Esophagus muscularis mucosa (tissue), 4 donors: ENCODE measurements at regions not wholly inside any gene's neighbourhood (a gene's known extent, or its start where the extent isn't known, plus 50 kb on each side); places are given as distances from the start of the nearest gene placed in this dataset.
"Not testable (repeated sequence)": the region's sequence is repeated elsewhere in the genome, so short reads cannot be mapped to it uniquely, and the experiment has no call there.

ENCODE experiments used
- DNase-seq: peaks from one replicate; pipeline ENCODE4 v3.0.0-alpha.2; 2017; ENCODE audit errors: extremely low spot score
- H3K27ac ChIP-seq, 4 donors: fragments of 200-600 bp; sonication (generic); replicated peaks in 1 of 4; 1 replicate in 3 of 4; 2 replicates in 1 of 4; pipeline ENCODE4 v1.5.1; 2016 to 2019; ENCODE audit warnings: mild to moderate bottlenecking in 1 of 4
- H3K27me3 ChIP-seq, 4 donors: fragments of 200-600 bp; sonication (generic); one replicate each; pipeline versions ENCODE4 v1.5.1 to v1.6.0; 2016 to 2019
- H3K36me3 ChIP-seq, 4 donors: fragments of 200-600 bp; sonication (generic); one replicate each; pipeline ENCODE4 v1.5.1; 2016 to 2019
- H3K4me1 ChIP-seq, 4 donors: fragments of 200-600 bp; sonication (generic); one replicate each; pipeline ENCODE4 v1.5.1; 2016 to 2019
- H3K4me3 ChIP-seq, 4 donors: fragments of 200-600 bp; sonication (generic); 1 replicate in 2 of 4; 2 replicates in 2 of 4; pipeline ENCODE4 v1.5.1; 2016 to 2019; ENCODE audit warnings: mild to moderate bottlenecking in 4 of 4, moderate library complexity in 1 of 4
- H3K9me3 ChIP-seq, 4 donors: fragments of 200-600 bp; sonication (generic); 1 replicate in 3 of 4; 2 replicates in 1 of 4; pipeline ENCODE4 v1.5.1; 2016 to 2019
- EP300 ChIP-seq: sonication (generic); formaldehyde crosslinking; IDR thresholded peaks from one replicate; pipeline ENCODE4 v1.6.1; 2017; ENCODE audit warnings: antibody characterized with exemption
- POLR2A ChIP-seq: fragments of 450-650 bp; IDR thresholded peaks from one replicate; pipeline ENCODE4 v1.6.1; 2017; ENCODE audit warnings: antibody characterized with exemption, moderate library complexity, mild to moderate bottlenecking, low read depth
- POLR2AphosphoS5 ChIP-seq, 2 donors: sonication (generic); formaldehyde crosslinking; IDR thresholded peaks; one replicate each; pipeline ENCODE4 v1.6.1; 2017; ENCODE audit warnings: antibody characterized with exemption in 2 of 2
- WGBS: methylation state at CpG from one replicate; pipeline ENCODE4 v1.1.5; 2018; 5-methylcytosine and 5-hydroxymethylcytosine counted together
- intact Hi-C: fragments of 100-400 bp; cut with DNase I; formaldehyde crosslinking; loops from one replicate; pipeline ENCODE4 v1.15.1; 2023
- TF ChIP-seq, protein P1 (sequence below), 3 experiments: fragments of 200-600 bp in 2 of 3; fragments of 450-650 bp in 1 of 3; sonication (generic) in 2 of 3; IDR thresholded peaks; one replicate each; pipeline ENCODE4 v1.5.1; 2017 to 2019; ENCODE audit warnings: antibody characterized with exemption in 3 of 3, mild to moderate bottlenecking in 2 of 3, moderate library complexity in 1 of 3

DNA sequence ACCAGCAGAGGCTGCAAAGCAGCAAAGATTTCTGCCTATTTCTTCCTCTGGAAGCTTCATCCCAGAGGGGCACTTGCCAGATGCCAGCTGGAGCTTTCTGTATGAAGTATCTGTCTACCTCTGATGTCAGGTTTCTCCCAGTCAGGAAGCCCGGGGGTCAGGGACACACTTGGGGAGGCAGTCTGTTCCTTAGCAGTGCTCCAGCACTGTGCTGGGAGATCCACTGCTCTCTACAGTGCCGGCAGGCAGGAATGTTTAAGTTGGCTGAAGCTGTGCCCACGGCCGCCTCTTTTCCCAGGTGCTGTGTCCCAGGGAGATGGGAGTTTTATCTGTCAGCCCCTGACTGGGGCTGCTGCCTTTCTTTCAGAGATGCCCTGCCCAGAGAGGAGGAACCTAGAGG is 631.1 kb upstream of the HTR1E start:
- no peak for TF ChIP-seq POLR2AphosphoS5 (IDR thresholded peaks at IDR 0.05)
- TF ChIP-seq EP300: no peak
- TF ChIP-seq, protein P1, sequence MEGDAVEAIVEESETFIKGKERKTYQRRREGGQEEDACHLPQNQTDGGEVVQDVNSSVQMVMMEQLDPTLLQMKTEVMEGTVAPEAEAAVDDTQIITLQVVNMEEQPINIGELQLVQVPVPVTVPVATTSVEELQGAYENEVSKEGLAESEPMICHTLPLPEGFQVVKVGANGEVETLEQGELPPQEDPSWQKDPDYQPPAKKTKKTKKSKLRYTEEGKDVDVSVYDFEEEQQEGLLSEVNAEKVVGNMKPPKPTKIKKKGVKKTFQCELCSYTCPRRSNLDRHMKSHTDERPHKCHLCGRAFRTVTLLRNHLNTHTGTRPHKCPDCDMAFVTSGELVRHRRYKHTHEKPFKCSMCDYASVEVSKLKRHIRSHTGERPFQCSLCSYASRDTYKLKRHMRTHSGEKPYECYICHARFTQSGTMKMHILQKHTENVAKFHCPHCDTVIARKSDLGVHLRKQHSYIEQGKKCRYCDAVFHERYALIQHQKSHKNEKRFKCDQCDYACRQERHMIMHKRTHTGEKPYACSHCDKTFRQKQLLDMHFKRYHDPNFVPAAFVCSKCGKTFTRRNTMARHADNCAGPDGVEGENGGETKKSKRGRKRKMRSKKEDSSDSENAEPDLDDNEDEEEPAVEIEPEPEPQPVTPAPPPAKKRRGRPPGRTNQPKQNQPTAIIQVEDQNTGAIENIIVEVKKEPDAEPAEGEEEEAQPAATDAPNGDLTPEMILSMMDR (IDR thresholded peaks at IDR 0.05): no peak
- no peak for TF ChIP-seq POLR2A
- H3K4me3 ChIP-seq: no peak overlapping the region
- H3K9me3 ChIP-seq: no peaks in the 10 kb centered on the region
- no peak overlapping the region for H3K27ac ChIP-seq
- intact Hi-C loops: no loop called here
- H3K4me1 ChIP-seq: no peaks in the 10 kb centered on the region
- no peak for DNase-seq
- WGBS: 81% methylated on average over 3 of the region's 4 CpGs
- no peaks in the 10 kb centered on the region for H3K36me3 ChIP-seq
- no peaks in the 10 kb centered on the region for H3K27me3 ChIP-seq

DNA sequence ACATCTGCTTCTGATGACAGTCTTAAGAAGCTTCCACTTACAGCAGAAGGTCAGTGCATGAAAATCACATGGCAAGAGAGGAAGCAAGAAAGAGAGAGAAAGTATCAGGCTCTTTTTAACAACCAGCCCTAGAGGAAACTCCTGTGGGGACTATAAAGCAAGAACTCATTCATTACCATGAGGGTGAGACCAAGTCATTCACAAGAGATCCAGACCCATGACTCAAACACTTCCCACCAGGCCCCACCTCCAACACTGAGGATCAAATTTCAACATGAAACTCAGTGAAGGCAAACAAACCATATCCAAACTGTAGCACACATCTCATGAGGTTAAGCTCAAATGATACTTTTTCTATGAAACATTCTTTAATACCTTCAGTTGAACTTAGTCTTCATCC is 643.2 kb upstream of the SYNCRIP start:
- TF ChIP-seq POLR2AphosphoS5 (IDR thresholded peaks at IDR 0.05) (no peak), POLR2A (no peak), EP300 (no peak)
- TF ChIP-seq, protein P1 (IDR thresholded peaks at IDR 0.05): no peak
- no peak overlapping the region for H3K4me3 ChIP-seq
- no peaks in the 10 kb centered on the region for H3K4me1 ChIP-seq
- intact Hi-C loops: no loop called here
- peaks cover 0 to 12% (median 0%) of the 10 kb centered on the region in 4 donors for H3K9me3 ChIP-seq
- no peaks in the 10 kb centered on the region for H3K36me3 ChIP-seq
- no peak overlapping the region for H3K27ac ChIP-seq
- no peaks in the 10 kb centered on the region for H3K27me3 ChIP-seq
- no peak for DNase-seq

DNA sequence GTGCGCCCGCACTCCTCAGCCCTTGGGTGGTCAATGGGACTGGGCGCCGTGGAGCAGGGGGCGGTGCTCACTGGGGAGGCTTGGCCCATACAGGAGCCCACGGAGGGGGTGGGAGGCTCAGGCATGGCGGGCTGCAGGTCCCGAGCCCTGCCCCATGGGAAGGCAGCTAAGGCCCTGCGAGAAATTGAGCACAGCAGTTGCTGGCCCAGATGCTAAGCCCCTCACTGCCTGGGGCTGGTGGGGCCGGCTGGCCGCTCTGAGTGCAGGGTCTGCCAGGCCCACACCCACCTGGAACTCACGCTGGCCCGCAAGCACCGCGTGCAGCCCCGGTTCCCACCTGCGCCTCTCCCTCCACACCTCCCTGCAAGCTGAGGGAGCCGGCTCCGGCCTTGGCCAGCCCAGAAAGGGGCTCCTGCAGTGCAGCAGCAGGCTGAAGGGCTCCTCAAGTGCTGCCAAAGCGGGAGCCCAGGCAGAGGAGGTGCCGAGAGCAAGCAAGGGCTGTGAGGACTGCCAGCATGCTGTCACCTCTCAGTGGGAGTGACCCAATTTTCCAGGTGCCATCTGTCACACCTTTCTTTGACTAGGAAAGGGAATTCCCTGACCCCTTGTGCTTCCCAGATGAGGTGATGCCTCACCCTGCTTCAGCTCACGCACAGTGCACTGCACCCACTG is 642.3 kb upstream of the SYNCRIP start:
- H3K4me3 ChIP-seq, H3K27me3 ChIP-seq, H3K27ac ChIP-seq, DNase-seq, H3K36me3 ChIP-seq, H3K4me1 ChIP-seq, intact Hi-C loops: not testable (repeated sequence)
- peaks cover 0 to 12% (median 0%) of the 10 kb centered on the region in 4 donors for H3K9me3 ChIP-seq
- 100% methylated on average over 2 of the region's 22 CpGs for WGBS

DNA sequence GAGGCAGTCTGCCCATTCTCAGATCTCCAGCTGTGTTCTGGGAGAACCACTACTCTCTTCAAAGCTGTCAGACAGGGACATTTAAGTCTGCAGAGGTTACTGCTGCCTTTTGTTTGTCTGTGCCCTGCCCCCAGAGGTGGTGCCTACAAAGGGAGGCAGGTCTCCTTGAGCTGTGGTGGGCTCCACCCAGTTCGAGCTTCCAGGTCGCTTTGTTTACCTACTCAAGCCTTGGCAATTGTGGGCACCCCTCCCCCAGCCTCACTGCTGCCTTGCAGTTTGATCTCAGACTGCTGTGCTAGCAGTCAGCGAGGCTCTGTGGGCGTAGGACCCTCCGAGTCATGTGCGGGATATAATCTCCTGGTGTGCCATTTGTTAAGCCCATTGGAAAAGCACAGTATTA is 640.9 kb upstream of the SYNCRIP start:
- H3K4me1 ChIP-seq, H3K27me3 ChIP-seq, H3K4me3 ChIP-seq, intact Hi-C loops, H3K36me3 ChIP-seq, DNase-seq, H3K27ac ChIP-seq: not testable (repeated sequence)
- WGBS: 89% methylated on average over 3 of the region's 6 CpGs
- H3K9me3 ChIP-seq: peaks cover 0 to 12% (median 0%) of the 10 kb centered on the region in 4 donors

DNA sequence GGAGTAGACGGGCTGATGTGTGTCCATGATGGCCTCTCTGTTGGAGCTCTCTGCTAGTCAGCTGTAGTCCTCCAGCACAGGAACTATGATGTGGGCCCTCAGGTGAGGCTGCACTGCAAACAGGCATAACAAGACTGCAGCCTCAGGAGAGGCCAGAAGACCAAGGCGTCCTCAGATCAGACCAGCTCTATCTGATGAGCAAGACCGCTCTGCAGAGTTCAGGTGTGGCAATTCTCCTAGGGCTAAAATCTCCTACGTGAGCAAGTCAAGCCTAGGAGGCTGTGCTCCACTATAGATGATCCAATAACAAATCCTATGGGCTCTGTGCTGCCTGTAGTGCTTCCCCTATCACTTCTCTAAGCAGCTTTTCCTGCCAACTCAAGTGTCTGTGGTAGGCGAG is 633.4 kb upstream of the SYNCRIP start:
- no peak for TF ChIP-seq POLR2AphosphoS5 (IDR thresholded peaks at IDR 0.05)
- TF ChIP-seq EP300: no peak
- no peak for TF ChIP-seq POLR2A
- TF ChIP-seq, protein P1 (IDR thresholded peaks at IDR 0.05): no peak

DNA sequence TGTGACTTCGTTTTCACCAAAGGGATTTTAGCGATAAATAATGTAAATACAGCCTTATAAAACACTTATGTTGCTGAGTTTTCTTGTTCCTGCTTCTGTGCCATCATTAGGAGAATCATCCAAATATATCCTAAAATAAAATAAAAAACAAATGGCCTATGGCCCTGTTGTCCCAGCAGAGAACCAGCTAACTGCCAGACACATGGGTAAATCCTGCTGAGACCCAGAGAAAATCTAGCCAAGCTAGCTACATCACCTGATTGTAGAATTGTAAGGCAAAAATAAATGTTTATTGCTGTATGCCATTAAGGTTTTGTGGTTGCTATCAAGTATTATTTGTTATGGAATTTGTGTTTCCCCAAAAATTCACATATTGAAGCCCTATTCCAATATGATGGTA is 631.2 kb upstream of the SYNCRIP start:
- no peaks in the 10 kb centered on the region for H3K27me3 ChIP-seq
- no peaks in the 10 kb centered on the region for H3K9me3 ChIP-seq
- no peak for TF ChIP-seq POLR2A
- no peak for TF ChIP-seq EP300
- no peak for TF ChIP-seq POLR2AphosphoS5 (IDR thresholded peaks at IDR 0.05)
- TF ChIP-seq, protein P1 (IDR thresholded peaks at IDR 0.05): no peak
- H3K36me3 ChIP-seq: no peaks in the 10 kb centered on the region
- no peak overlapping the region for H3K27ac ChIP-seq
- 80% methylated on average over 2 of the region's 2 CpGs for WGBS
- DNase-seq: no peak
- H3K4me3 ChIP-seq: no peak overlapping the region
- no peaks in the 10 kb centered on the region for H3K4me1 ChIP-seq
- intact Hi-C loops: no loop called here

More for the DNA sequence above, 633.4 kb upstream of the SYNCRIP start:
- Histone ChIP-seq H3K9me3 (no peaks in the 10 kb centered on the region), H3K36me3 (no peaks in the 10 kb centered on the region), H3K4me3 (no peak overlapping the region), H3K27me3 (no peaks in the 10 kb centered on the region), H3K4me1 (no peaks in the 10 kb centered on the region), H3K27ac (no peak overlapping the region)
- no peak for DNase-seq
- intact Hi-C loops: no loop called here
- WGBS: 79% methylated on average over 5 of the region's 5 CpGs
